HS-5 (cell line): ENCODE measurements at regions not wholly inside any gene's neighbourhood (a gene's known extent, or its start where the extent isn't known, plus 50 kb on each side); places are given as distances from the start of the nearest gene placed in this dataset.
A peak's percentile ranks its signal among the peaks of the same experiment; 100 is the strongest.

Source experiments
- DNase-seq: peaks from one replicate; pipeline ENCODE4 v3.0.0-alpha.2; 2012; ENCODE audit warnings: low read depth

DNA sequence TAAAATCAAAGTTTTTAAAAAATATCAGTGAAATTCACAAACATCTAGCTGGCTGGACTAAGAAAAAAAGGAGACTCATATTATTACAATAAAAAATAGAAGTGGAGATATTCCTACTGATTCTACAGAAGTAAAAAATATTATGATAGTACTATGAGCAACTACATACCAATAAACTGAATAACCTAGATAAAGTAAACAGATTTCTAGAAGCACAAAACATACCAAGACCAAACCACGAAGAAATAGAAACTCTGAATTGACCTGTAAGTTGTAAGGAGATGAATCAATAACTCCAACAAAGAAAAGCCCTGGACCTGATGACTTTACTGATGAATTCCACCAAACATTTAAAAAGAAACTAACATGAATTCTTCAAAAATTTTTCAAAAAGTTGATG is 867.3 kb downstream of the PCDH18 start:
- DNase-seq = peak; percentile 4

DNA sequence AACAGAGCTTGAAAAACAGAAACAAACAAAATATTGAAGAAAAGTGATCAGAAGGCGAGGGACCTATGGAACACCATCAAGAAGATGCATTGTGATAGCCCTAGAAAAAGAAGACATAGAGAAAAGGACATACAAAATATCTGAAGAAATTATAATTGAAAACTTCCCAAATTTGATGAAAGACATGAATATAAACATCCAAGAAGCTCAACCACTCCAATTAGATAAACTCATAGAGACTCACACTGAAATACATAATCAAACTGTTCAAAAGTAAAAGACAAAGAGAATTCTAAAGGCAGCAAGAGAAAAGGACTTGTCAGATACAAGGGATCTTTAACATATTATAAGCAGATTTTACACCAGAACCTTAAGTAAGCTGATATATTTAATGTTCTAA is 869.8 kb downstream of the PCDH18 start:
- DNase-seq = no peak

- no peak for DNase-seq
Observed at GRCh38 chr4:136653640-136654406, 878.5 kb downstream of the PCDH18 start.

- no peak for DNase-seq
Observed at GRCh38 chr4:136651932-136652331, 880.4 kb downstream of the PCDH18 start.

GRCh38 chr4:136651278-136651667 is 881.0 kb downstream of the PCDH18 start:
- peak; percentile 2 for DNase-seq

DNA sequence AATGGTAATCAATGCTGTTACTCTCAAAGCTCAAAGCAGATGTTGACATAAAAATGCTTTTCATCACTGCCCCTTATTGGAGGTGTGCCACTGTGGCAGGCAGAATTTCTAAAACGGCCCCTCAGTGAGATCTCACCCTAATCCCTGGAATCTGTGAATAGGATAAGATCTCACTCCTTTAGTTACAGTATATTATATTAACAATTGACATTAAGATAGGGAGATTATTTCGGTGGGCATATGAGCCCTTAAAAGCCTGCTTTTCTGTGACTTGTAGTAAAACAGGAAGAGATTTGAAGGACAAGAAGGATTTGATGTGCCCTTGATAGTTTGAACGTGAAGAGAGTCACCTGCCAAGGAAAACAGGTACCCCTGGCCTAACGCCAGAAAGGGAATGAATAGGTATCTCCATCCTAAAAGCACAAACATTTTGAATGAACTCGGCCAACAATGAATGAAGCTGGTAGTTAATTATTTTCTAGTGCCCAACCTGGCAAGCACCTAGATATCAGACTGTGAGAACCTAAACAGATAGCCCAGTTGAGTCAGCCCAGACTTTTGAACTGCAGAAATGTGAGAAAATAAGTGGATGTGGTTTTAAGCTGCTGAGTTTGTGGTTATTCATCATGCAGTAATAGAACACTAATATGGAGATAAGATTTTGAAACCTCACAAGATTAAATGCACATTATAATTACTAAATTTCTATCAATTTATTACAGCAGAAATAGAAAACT is 881.6 kb downstream of the PCDH18 start:
- DNase-seq = peak; percentile 10

GRCh38 chr4:136644279-136644678 is 888.0 kb downstream of the PCDH18 start:
- no peak for DNase-seq

DNA sequence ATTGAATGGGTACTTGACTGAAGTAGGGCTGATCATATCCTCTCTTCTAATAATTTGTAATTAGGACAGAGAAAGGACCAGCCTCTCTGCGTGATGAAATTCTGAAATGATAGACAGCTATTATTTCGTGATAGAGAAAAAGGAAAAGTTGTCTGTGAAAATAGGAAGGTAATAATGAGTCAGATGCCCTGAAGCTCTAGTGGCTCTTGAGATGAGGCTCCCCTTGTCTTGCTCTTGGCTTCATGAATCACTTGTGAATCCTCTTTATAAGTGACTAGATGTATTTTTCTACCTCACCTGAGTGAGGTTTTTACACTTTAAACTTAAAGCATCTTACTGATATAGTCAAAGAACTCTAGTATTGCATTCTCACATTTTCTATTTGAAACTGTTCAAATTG is 888.9 kb downstream of the PCDH18 start:
- DNase-seq = no peak

GRCh38 chr4:136637071-136637777 is 895.1 kb downstream of the PCDH18 start:
- DNase-seq = no peak

GRCh38 chr4:136636155-136636554 is 896.1 kb downstream of the PCDH18 start:
- DNase-seq = no peak

- DNase-seq = no peak
Observed at GRCh38 chr4:136634121-136634520, 898.2 kb downstream of the PCDH18 start.

GRCh38 chr4:136599890-136600289 is 932.4 kb downstream of the PCDH18 start:
- no peak for DNase-seq

GRCh38 chr4:136590440-136590839 is 941.9 kb downstream of the PCDH18 start:
- DNase-seq = no peak

GRCh38 chr4:136583567-136583966 is 948.7 kb downstream of the PCDH18 start:
- DNase-seq = no peak

DNA sequence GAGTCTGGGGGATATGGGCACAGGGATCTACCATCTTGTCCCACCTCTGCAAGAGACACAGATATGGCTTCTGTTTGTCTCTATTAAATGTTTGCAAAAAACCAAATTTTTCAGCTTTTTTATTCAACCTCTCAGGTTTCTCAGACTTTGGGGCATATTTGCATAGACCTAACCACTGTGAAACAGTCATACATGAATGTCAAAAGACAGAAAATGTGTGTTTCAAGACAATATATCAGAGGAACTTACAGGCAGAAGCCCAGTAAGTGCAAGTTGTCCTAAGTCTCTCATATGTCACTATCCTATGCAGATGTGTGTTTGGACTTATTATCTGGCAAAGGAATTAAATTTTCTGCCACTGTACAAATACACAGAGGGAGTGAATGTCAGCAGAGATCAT is 951.2 kb downstream of the PCDH18 start:
- DNase-seq = no peak

- no peak for DNase-seq
Observed at GRCh38 chr4:136575146-136575545, 957.1 kb downstream of the PCDH18 start.

GRCh38 chr4:136573460-136573859 is 958.8 kb downstream of the PCDH18 start:
- no peak for DNase-seq

GRCh38 chr4:136571315-136571714 is 961.0 kb downstream of the PCDH18 start:
- no peak for DNase-seq

DNA sequence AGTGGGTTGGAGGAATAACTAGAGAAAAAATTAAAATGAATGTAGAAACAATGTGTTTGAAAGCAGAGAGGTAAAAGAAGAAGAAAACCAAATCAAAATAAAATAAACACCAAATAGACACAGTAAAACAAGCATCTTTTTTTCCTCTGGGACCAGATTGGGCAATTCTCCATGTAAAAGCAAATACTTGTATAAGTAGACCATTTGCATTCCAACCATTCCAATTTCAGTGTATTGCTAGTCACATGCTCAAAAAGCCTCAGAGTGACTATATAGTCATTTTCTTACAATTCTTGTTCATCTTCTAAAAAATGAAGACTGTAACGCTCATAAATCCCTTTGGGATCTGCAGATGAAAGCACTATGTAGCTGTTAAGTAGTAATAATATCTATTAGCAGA is 969.5 kb downstream of the PCDH18 start:
- peak; percentile 65 for DNase-seq

- DNase-seq = no peak
Observed at GRCh38 chr4:136558940-136559494, 973.3 kb downstream of the PCDH18 start.

DNA sequence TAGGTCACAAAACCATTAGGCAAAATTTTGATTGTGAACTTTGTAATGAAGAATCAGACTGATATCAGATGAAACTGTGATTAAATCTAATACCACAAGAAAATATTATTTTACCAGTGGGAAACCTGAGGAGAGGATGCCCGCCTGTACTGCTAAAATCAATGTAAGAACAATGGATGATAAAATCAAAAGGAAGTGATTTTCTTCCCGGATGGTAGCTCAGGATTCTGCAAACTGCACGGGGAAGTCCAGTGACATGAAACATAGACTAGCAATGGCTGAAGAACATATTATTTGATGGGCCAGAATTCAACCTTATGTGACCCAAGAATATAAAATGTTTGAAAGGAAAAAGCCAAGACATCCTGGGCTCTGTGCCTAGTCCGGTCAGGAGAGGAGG is 974.9 kb downstream of the PCDH18 start:
- DNase-seq = no peak

GRCh38 chr4:136554033-136554432 is 978.3 kb downstream of the PCDH18 start:
- no peak for DNase-seq

DNA sequence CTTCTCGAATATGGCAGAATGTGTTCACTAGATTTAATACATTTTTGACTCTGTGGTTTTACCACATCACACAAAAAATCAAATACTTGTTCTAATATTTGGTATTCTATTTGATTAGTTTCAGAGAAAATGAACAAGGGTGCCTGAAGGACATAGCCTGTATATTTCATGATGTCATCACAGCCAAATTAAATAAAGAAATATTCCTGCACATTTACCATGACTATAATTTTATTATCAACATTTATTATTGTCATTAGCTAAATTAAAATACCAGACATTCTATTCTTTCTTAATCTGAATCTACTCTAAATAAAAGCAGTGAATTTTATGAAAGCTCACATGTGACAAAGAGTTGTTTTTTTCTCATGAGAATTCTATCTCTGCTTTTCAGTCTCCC is 980.5 kb downstream of the PCDH18 start:
- DNase-seq = no peak
